Stomach (tissue), 4 donors: ENCODE measurements at regions not wholly inside any gene's neighbourhood (a gene's known extent, or its start where the extent isn't known, plus 50 kb on each side); places are given as distances from the start of the nearest gene placed in this dataset.

Experiments
- CTCF ChIP-seq, 7 experiments: fragments of 450-650 bp in 4 of 7; fragments of 200-600 bp in 3 of 7; sonication (generic) in 3 of 7; IDR thresholded peaks; one replicate each; pipeline ENCODE4 v1.5.1; 2016 to 2019; ENCODE audit warnings: antibody characterized with exemption in 7 of 7, control low read depth in 2 of 7, mild to moderate bottlenecking in 1 of 7
- POLR2AphosphoS5 ChIP-seq, 3 donors: sonication (generic); formaldehyde crosslinking; IDR thresholded peaks; one replicate each; pipeline ENCODE4 v1.6.1; 2016; ENCODE audit warnings: antibody characterized with exemption in 3 of 3

GRCh38 chr1:195185321-195185720 is 1422.9 kb downstream of the KCNT2 start:
- TF ChIP-seq POLR2AphosphoS5 (IDR thresholded peaks at IDR 0.05) (no peak), CTCF (IDR thresholded peaks at IDR 0.05) (no peak)
